HEK293 (cell line): ENCODE measurements at regions not wholly inside any gene's neighbourhood (a gene's known extent, or its start where the extent isn't known, plus 50 kb on each side); places are given as distances from the start of the nearest gene placed in this dataset.
"Not testable (repeated sequence)": the region's sequence is repeated elsewhere in the genome, so short reads cannot be mapped to it uniquely, and the experiment has no call there.

Experiments used
- CTCF ChIA-PET: fragments of 350-600 bp; formaldehyde crosslinking; extraction: SDS; loops from one replicate; lab custom pipeline; 2021; ENCODE audit warnings: antibody characterized with exemption; lab: Yijun Ruan, JAX
- POLR2A ChIA-PET: fragments of 300-600 bp; formaldehyde crosslinking; extraction: SDS; loops from one replicate; lab custom pipeline; 2020; ENCODE audit warnings: antibody characterized with exemption, inconsistent platforms; lab: Yijun Ruan, JAX
- H3K27ac ChIP-seq: fragments of 200-500 bp; sonication (Bioruptor generic); 2 replicates; pipeline ENCODE4 v1.5.1; 2014; ENCODE audit warnings: low read depth, low read length, control low read depth, inconsistent platforms; ENCODE audit errors: extremely low read depth
- H3K36me3 ChIP-seq, 2 experiments: fragments of 200-500 bp in 1 of 2; sonication (Bioruptor generic) in 1 of 2; 1 replicate in 1 of 2; 2 replicates in 1 of 2; pipeline ENCODE4 v1.5.1; 2014 to 2017; ENCODE audit warnings: inconsistent platforms in 2 of 2, low read length in 2 of 2; ENCODE audit not compliant: control insufficient read depth in 2 of 2, insufficient read depth in 1 of 2
- H3K4me1 ChIP-seq: fragments of 200-500 bp; sonication (Bioruptor generic); 2 replicates; pipeline ENCODE4 v1.5.1; 2014; ENCODE audit warnings: mild to moderate bottlenecking, low read length, inconsistent platforms; ENCODE audit not compliant: control insufficient read depth, insufficient read depth
- H3K4me3 ChIP-seq: 2 replicates; pipeline ENCODE4 v1.5.1; 2011; ENCODE audit warnings: low read depth, mild to moderate bottlenecking, control low read depth, low read length, moderate library complexity
- H3K9me3 ChIP-seq: fragments of 200-500 bp; sonication (Bioruptor generic); 2 replicates; pipeline ENCODE4 v1.5.1; 2014; ENCODE audit warnings: low read depth, low read length, inconsistent platforms; ENCODE audit not compliant: control insufficient read depth, insufficient read depth
- EGR2 ChIP-seq: fragments of 450-650 bp; formaldehyde crosslinking; IDR thresholded peaks from 2 replicates; pipeline ENCODE4 v1.5.1; 2016; ENCODE audit warnings: low read depth, missing biosample characterization, missing genetic modification characterization
- KLF1 ChIP-seq: fragments of 450-650 bp; formaldehyde crosslinking; IDR thresholded peaks from 2 replicates; pipeline ENCODE4 v1.5.1; 2016; ENCODE audit warnings: missing biosample characterization, missing genetic modification characterization
- KLF8 ChIP-seq: fragments of 450-650 bp; formaldehyde crosslinking; IDR thresholded peaks from 2 replicates; pipeline ENCODE4 v1.5.1; 2016; ENCODE audit warnings: missing biosample characterization, missing genetic modification characterization
- PRDM1 ChIP-seq: fragments of 450-650 bp; formaldehyde crosslinking; IDR thresholded peaks from 2 replicates; pipeline ENCODE4; 2016; ENCODE audit warnings: missing biosample characterization, missing genetic modification characterization
- SP3 ChIP-seq: fragments of 450-650 bp; formaldehyde crosslinking; IDR thresholded peaks from 2 replicates; pipeline ENCODE4 v1.5.1; 2016; ENCODE audit warnings: missing biosample characterization, missing genetic modification characterization
- SP7 ChIP-seq: fragments of 450-650 bp; formaldehyde crosslinking; IDR thresholded peaks from 2 replicates; pipeline ENCODE4 v1.5.1; 2016; ENCODE audit warnings: missing biosample characterization, missing genetic modification characterization
- WT1 ChIP-seq: fragments of 450-650 bp; formaldehyde crosslinking; IDR thresholded peaks from 2 replicates; pipeline ENCODE4 v1.5.1; 2016; ENCODE audit warnings: missing biosample characterization, missing genetic modification characterization
- YY1 ChIP-seq: fragments of 450-650 bp; formaldehyde crosslinking; IDR thresholded peaks from 2 replicates; pipeline ENCODE4 v1.5.1; 2018; ENCODE audit warnings: missing biosample characterization, missing genetic modification characterization
- ZBTB17 ChIP-seq: fragments of 450-650 bp; formaldehyde crosslinking; IDR thresholded peaks from 2 replicates; pipeline ENCODE4 v1.5.1; 2016; ENCODE audit warnings: missing biosample characterization, missing genetic modification characterization
- ZBTB20 ChIP-seq: fragments of 450-650 bp; formaldehyde crosslinking; IDR thresholded peaks from 2 replicates; pipeline ENCODE4 v1.5.1; 2016; ENCODE audit warnings: missing biosample characterization, missing genetic modification characterization
- ZBTB48 ChIP-seq: fragments of 450-650 bp; formaldehyde crosslinking; IDR thresholded peaks from 2 replicates; pipeline ENCODE4 v1.5.1; 2016; ENCODE audit warnings: missing biosample characterization, missing genetic modification characterization
- ZFHX2 ChIP-seq: fragments of 450-650 bp; formaldehyde crosslinking; conservative IDR thresholded peaks from 2 replicates; pipeline ENCODE4 v1.5.1; 2016; ENCODE audit warnings: missing biosample characterization, missing genetic modification characterization
- ZNF2 ChIP-seq: fragments of 450-650 bp; formaldehyde crosslinking; IDR thresholded peaks from 2 replicates; pipeline ENCODE4 v1.5.1; 2016; ENCODE audit warnings: missing biosample characterization, missing genetic modification characterization
- ZNF335 ChIP-seq: fragments of 450-650 bp; formaldehyde crosslinking; conservative IDR thresholded peaks from 2 replicates; pipeline ENCODE4 v1.5.1; 2016; ENCODE audit warnings: missing biosample characterization, missing genetic modification characterization
- ZNF501 ChIP-seq: fragments of 450-650 bp; formaldehyde crosslinking; IDR thresholded peaks from 2 replicates; pipeline ENCODE4 v1.5.1; 2016; ENCODE audit warnings: missing biosample characterization, missing genetic modification characterization
- ZNF777 ChIP-seq: fragments of 450-650 bp; formaldehyde crosslinking; IDR thresholded peaks from 2 replicates; pipeline ENCODE4 v1.5.1; 2017; ENCODE audit warnings: missing biosample characterization, missing genetic modification characterization, borderline replicate concordance
- ZSCAN30 ChIP-seq: fragments of 450-650 bp; IDR thresholded peaks from 2 replicates; pipeline ENCODE4 v1.5.1; 2018; ENCODE audit warnings: missing biosample characterization, mild to moderate bottlenecking, missing genetic modification characterization, moderate library complexity
- ZXDB ChIP-seq: fragments of 450-650 bp; formaldehyde crosslinking; IDR thresholded peaks from 2 replicates; pipeline ENCODE4 v1.5.1; 2016; ENCODE audit warnings: missing biosample characterization, missing genetic modification characterization
- TF ChIP-seq, protein P1 (sequence below): fragments of 450-650 bp; formaldehyde crosslinking; IDR thresholded peaks from 2 replicates; pipeline ENCODE4 v1.5.1; 2017; ENCODE audit warnings: missing biosample characterization, mild to moderate bottlenecking, missing genetic modification characterization, moderate library complexity
- TF ChIP-seq, protein P2 (sequence below): fragments of 450-650 bp; formaldehyde crosslinking; IDR thresholded peaks from 2 replicates; pipeline ENCODE4 v1.5.1; 2016; ENCODE audit warnings: missing biosample characterization, missing genetic modification characterization
- TF ChIP-seq, protein P3 (sequence below): fragments of 450-650 bp; formaldehyde crosslinking; IDR thresholded peaks from 2 replicates; pipeline ENCODE4 v1.5.1; 2016; ENCODE audit warnings: missing biosample characterization, missing genetic modification characterization
- TF ChIP-seq, protein P4 (sequence below): fragments of 450-650 bp; formaldehyde crosslinking; IDR thresholded peaks from 2 replicates; pipeline ENCODE4 v1.5.1; 2016; ENCODE audit warnings: missing biosample characterization, missing genetic modification characterization
- TF ChIP-seq, protein P5 (sequence below): fragments of 450-650 bp; formaldehyde crosslinking; IDR thresholded peaks from 2 replicates; pipeline ENCODE4 v1.5.1; 2016; ENCODE audit warnings: missing biosample characterization, missing genetic modification characterization
- TF ChIP-seq, protein P6 (sequence below): fragments of 450-650 bp; formaldehyde crosslinking; IDR thresholded peaks from 2 replicates; pipeline ENCODE4 v1.5.1; 2016; ENCODE audit warnings: missing biosample characterization, missing genetic modification characterization

DNA sequence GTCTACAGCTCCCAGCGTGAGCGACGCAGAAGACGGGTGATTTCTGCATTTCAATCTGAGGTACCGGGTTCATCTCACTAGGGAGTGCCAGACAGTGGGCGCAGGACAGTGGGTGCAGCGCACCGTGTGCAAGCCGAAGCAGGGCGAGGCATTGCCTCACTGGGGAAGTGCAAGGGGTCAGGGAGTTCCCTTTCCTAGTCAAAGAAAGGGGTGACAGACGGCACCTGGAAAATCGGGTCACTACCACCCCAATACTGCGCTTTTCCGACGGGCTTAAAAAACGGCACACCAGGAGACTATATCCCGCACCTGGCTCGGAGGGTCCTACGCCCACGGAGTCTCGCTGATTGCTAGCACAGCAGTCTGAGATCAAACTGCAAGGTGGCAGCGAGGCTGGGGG lies 95.6 kb downstream of the GPX5 start:
- H3K27ac ChIP-seq, POLR2A ChIA-PET, H3K36me3 ChIP-seq, H3K4me1 ChIP-seq, H3K9me3 ChIP-seq: not testable (repeated sequence)
- CTCF ChIA-PET, result interaction anchor here (1.5 kb wide), 1 partner anchor 15 kb away, joined by 5 read pairs; no protein-coding TSS in a partner anchor
- H3K4me3 ChIP-seq, result peak overlapping the region; percentile 50
- TF ChIP-seq SP3 (peak; percentile 25; the same call in 1 of the 2 replicates), ZBTB48 (peak; percentile 96), ZFHX2 (tag by site-specific recombination) (peak; percentile 67), SP7 (peak; percentile 19; the same call in 1 of the 2 replicates), ZNF2 (tag by site-specific recombination) (0 out of 2 replicates have a peak, but pooled peaks have one; percentile 19), ZXDB (tag by site-specific recombination) (0 out of 2 replicates have a peak, but pooled peaks have one; percentile 15), ZBTB17 (tag by site-specific recombination) (peak; percentile 40; the same call in 1 of the 2 replicates), ZNF777 (0 out of 2 replicates have a peak, but pooled peaks have one; percentile 21), WT1 (tag by site-specific recombination) (0 out of 2 replicates have a peak, but pooled peaks have one; percentile 13), EGR2 (tag by site-specific recombination) (peak; percentile 81), ZNF335 (tag by site-specific recombination) (peak; percentile 88), KLF1 (peak; percentile 50; the same call in 1 of the 2 replicates), ZBTB20 (tag by site-specific recombination) (peak; percentile 31; the same call in 1 of the 2 replicates), ZSCAN30 (peak; percentile 55; the same call in 1 of the 2 replicates), PRDM1 (peak; percentile 74), ZNF501 (tag by site-specific recombination) (peak; percentile 70; the same call in 1 of the 2 replicates), KLF8 (tag by site-specific recombination) (peak; percentile 69; the same call in 1 of the 2 replicates), YY1 (tag by site-specific recombination) (peak; percentile 51; the same call in 1 of the 2 replicates)
- TF ChIP-seq, protein P1, sequence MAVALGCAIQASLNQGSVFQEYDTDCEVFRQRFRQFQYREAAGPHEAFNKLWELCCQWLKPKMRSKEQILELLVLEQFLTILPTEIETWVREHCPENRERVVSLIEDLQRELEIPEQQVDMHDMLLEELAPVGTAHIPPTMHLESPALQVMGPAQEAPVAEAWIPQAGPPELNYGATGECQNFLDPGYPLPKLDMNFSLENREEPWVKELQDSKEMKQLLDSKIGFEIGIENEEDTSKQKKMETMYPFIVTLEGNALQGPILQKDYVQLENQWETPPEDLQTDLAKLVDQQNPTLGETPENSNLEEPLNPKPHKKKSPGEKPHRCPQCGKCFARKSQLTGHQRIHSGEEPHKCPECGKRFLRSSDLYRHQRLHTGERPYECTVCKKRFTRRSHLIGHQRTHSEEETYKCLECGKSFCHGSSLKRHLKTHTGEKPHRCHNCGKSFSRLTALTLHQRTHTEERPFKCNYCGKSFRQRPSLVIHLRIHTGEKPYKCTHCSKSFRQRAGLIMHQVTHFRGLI (tag by site-specific recombination), result peak; percentile 19; the same call in 1 of the 2 replicates
- TF ChIP-seq, protein P2, sequence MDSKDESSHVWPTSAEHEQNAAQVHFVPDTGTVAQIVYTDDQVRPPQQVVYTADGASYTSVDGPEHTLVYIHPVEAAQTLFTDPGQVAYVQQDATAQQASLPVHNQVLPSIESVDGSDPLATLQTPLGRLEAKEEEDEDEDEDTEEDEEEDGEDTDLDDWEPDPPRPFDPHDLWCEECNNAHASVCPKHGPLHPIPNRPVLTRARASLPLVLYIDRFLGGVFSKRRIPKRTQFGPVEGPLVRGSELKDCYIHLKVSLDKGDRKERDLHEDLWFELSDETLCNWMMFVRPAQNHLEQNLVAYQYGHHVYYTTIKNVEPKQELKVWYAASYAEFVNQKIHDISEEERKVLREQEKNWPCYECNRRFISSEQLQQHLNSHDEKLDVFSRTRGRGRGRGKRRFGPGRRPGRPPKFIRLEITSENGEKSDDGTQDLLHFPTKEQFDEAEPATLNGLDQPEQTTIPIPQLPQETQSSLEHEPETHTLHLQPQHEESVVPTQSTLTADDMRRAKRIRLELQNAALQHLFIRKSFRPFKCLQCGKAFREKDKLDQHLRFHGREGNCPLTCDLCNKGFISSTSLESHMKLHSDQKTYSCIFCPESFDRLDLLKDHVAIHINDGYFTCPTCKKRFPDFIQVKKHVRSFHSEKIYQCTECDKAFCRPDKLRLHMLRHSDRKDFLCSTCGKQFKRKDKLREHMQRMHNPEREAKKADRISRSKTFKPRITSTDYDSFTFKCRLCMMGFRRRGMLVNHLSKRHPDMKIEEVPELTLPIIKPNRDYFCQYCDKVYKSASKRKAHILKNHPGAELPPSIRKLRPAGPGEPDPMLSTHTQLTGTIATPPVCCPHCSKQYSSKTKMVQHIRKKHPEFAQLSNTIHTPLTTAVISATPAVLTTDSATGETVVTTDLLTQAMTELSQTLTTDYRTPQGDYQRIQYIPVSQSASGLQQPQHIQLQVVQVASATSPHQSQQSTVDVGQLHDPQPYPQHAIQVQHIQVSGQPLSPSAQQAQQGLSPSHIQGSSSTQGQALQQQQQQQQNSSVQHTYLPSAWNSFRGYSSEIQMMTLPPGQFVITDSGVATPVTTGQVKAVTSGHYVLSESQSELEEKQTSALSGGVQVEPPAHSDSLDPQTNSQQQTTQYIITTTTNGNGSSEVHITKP, result peak; percentile 55
- TF ChIP-seq, protein P3, sequence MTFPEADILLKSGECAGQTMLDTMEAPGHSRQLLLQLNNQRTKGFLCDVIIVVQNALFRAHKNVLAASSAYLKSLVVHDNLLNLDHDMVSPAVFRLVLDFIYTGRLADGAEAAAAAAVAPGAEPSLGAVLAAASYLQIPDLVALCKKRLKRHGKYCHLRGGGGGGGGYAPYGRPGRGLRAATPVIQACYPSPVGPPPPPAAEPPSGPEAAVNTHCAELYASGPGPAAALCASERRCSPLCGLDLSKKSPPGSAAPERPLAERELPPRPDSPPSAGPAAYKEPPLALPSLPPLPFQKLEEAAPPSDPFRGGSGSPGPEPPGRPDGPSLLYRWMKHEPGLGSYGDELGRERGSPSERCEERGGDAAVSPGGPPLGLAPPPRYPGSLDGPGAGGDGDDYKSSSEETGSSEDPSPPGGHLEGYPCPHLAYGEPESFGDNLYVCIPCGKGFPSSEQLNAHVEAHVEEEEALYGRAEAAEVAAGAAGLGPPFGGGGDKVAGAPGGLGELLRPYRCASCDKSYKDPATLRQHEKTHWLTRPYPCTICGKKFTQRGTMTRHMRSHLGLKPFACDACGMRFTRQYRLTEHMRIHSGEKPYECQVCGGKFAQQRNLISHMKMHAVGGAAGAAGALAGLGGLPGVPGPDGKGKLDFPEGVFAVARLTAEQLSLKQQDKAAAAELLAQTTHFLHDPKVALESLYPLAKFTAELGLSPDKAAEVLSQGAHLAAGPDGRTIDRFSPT, result 0 out of 2 replicates have a peak, but pooled peaks have one; percentile 26
- TF ChIP-seq, protein P4, sequence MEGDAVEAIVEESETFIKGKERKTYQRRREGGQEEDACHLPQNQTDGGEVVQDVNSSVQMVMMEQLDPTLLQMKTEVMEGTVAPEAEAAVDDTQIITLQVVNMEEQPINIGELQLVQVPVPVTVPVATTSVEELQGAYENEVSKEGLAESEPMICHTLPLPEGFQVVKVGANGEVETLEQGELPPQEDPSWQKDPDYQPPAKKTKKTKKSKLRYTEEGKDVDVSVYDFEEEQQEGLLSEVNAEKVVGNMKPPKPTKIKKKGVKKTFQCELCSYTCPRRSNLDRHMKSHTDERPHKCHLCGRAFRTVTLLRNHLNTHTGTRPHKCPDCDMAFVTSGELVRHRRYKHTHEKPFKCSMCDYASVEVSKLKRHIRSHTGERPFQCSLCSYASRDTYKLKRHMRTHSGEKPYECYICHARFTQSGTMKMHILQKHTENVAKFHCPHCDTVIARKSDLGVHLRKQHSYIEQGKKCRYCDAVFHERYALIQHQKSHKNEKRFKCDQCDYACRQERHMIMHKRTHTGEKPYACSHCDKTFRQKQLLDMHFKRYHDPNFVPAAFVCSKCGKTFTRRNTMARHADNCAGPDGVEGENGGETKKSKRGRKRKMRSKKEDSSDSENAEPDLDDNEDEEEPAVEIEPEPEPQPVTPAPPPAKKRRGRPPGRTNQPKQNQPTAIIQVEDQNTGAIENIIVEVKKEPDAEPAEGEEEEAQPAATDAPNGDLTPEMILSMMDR, result peak; percentile 37; the same call in 1 of the 2 replicates
- TF ChIP-seq, protein P5, sequence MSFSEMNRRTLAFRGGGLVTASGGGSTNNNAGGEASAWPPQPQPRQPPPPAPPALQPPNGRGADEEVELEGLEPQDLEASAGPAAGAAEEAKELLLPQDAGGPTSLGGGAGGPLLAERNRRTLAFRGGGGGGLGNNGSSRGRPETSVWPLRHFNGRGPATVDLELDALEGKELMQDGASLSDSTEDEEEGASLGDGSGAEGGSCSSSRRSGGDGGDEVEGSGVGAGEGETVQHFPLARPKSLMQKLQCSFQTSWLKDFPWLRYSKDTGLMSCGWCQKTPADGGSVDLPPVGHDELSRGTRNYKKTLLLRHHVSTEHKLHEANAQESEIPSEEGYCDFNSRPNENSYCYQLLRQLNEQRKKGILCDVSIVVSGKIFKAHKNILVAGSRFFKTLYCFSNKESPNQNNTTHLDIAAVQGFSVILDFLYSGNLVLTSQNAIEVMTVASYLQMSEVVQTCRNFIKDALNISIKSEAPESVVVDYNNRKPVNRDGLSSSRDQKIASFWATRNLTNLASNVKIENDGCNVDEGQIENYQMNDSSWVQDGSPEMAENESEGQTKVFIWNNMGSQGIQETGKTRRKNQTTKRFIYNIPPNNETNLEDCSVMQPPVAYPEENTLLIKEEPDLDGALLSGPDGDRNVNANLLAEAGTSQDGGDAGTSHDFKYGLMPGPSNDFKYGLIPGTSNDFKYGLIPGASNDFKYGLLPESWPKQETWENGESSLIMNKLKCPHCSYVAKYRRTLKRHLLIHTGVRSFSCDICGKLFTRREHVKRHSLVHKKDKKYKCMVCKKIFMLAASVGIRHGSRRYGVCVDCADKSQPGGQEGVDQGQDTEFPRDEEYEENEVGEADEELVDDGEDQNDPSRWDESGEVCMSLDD (tag by site-specific recombination), result peak; percentile 82
- TF ChIP-seq, protein P6, sequence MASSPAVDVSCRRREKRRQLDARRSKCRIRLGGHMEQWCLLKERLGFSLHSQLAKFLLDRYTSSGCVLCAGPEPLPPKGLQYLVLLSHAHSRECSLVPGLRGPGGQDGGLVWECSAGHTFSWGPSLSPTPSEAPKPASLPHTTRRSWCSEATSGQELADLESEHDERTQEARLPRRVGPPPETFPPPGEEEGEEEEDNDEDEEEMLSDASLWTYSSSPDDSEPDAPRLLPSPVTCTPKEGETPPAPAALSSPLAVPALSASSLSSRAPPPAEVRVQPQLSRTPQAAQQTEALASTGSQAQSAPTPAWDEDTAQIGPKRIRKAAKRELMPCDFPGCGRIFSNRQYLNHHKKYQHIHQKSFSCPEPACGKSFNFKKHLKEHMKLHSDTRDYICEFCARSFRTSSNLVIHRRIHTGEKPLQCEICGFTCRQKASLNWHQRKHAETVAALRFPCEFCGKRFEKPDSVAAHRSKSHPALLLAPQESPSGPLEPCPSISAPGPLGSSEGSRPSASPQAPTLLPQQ (tag by site-specific recombination), result peak; percentile 26; the same call in 1 of the 2 replicates
